ENCODE measurements at regions not wholly inside any gene's neighbourhood (a gene's known extent, or its start where the extent isn't known, plus 50 kb on each side); places are given as distances from the start of the nearest gene placed in this dataset.

GRCh38 chr14:48568688-48569087 lies 893.3 kb upstream of the MDGA2 start:
- TF ChIP-seq ZFP3 (tag by site-specific recombination; IDR thresholded peaks at IDR 0.05; ENCODE audit: low read depth) (no peak), ZBTB48 (tag by site-specific recombination; IDR thresholded peaks at IDR 0.05) (no peak), SALL2 (tag by site-specific recombination; IDR thresholded peaks at IDR 0.05; ENCODE audit: borderline replicate concordance) (no peak), ZNF692 (tag by site-specific recombination; IDR thresholded peaks at IDR 0.05) (no peak), ZNF654 (tag by site-specific recombination; IDR thresholded peaks at IDR 0.05; ENCODE audit: low read depth) (no peak), ZBTB17 (tag by site-specific recombination; IDR thresholded peaks at IDR 0.05) (no peak), ZXDB (tag by site-specific recombination; IDR thresholded peaks at IDR 0.05) (no peak), ZNF660 (tag by site-specific recombination; IDR thresholded peaks at IDR 0.05) (no peak), ZNF610 (tag by site-specific recombination; IDR thresholded peaks at IDR 0.05; ENCODE audit: borderline replicate concordance) (no peak), ZNF624 (tag by site-specific recombination; IDR thresholded peaks at IDR 0.05) (no peak), ZNF248 (tag by site-specific recombination; IDR thresholded peaks at IDR 0.05) (no peak)
- TF ChIP-seq, protein P1, sequence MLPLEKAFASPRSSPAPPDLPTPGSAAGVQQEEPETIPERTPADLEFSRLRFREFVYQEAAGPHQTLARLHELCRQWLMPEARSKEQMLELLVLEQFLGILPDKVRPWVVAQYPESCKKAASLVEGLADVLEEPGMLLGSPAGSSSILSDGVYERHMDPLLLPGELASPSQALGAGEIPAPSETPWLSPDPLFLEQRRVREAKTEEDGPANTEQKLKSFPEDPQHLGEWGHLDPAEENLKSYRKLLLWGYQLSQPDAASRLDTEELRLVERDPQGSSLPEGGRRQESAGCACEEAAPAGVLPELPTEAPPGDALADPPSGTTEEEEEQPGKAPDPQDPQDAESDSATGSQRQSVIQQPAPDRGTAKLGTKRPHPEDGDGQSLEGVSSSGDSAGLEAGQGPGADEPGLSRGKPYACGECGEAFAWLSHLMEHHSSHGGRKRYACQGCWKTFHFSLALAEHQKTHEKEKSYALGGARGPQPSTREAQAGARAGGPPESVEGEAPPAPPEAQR (tag by site-specific recombination; IDR thresholded peaks at IDR 0.05), result no peak
- ChIA-PET POLR2A (no interaction called here), CTCF (no interaction called here)
- H3K4me1 ChIP-seq (ENCODE audit: control insufficient read depth, insufficient read depth, low read length), result no peaks in the 10 kb centered on the region
- no peak overlapping the region for H3K27ac ChIP-seq (ENCODE audit: extremely low read depth, low read depth, low read length)
- H3K4me3 ChIP-seq (ENCODE audit: low read depth, low read length), result no peak overlapping the region
- H3K9me3 ChIP-seq (ENCODE audit: control insufficient read depth, insufficient read depth, low read depth, low read length), result no peaks in the 10 kb centered on the region
- H3K36me3 ChIP-seq (ENCODE audit: control insufficient read depth in 2 of 2, insufficient read depth in 1 of 2, low read length in 2 of 2), result no peaks in the 10 kb centered on the region

DNA sequence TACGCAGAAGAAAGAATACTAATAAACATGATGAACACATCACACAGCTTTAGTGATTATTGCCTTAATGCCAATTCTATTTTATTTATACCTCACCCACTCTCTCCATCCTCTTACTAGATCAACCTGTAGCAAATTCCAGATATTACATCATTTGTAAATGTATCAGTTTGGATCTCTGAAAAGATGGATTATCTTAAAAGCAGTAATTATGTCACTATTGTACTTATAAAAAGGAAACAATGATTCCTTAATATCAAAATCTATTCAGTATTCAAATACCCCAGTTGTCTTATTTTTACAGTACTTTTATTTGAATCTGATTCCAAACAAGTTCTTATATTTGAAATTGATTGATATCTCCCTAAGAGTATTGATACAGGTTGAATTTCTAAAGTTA lies 892.8 kb upstream of the MDGA2 start:
- ChIA-PET CTCF (no interaction called here), POLR2A (no interaction called here)
- no peaks in the 10 kb centered on the region for H3K9me3 ChIP-seq (ENCODE audit: control insufficient read depth, insufficient read depth, low read depth, low read length)
- no peaks in the 10 kb centered on the region for H3K36me3 ChIP-seq (ENCODE audit: control insufficient read depth in 2 of 2, insufficient read depth in 1 of 2, low read length in 2 of 2)
- TF ChIP-seq ZNF248 (tag by site-specific recombination; IDR thresholded peaks at IDR 0.05), result no peak
- TF ChIP-seq FEZF1 (tag by site-specific recombination; IDR thresholded peaks at IDR 0.05), result no peak
- no peak for TF ChIP-seq ZNF324 (tag by site-specific recombination; IDR thresholded peaks at IDR 0.05)
- TF ChIP-seq ZNF169 (tag by site-specific recombination; IDR thresholded peaks at IDR 0.05), result no peak
- H3K27ac ChIP-seq (ENCODE audit: extremely low read depth, low read depth, low read length), result no peak overlapping the region
- no peak overlapping the region for H3K4me3 ChIP-seq (ENCODE audit: low read depth, low read length)
- no peaks in the 10 kb centered on the region for H3K4me1 ChIP-seq (ENCODE audit: control insufficient read depth, insufficient read depth, low read length)

DNA sequence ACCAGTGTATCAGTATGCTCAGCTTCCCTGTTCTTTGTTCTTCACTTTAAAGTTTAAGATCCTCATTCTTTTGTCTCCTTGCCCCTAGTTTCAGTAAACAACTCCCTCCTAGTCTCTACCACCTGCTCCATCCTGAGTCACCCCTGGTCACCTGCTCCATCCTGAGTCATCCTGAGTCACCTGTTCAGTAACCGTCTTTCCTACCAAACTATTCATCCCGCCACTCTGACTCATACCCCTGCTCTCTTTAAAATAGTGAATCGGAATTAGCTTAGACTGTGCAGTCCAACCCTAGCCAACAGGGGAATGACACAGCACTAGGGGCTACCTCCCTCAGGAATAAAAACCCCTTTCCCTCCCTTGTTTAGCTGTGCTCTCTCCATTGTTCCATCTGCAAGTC lies 888.1 kb upstream of the MDGA2 start:
- POLR2A ChIA-PET, result no interaction called here
- Histone ChIP-seq H3K4me1 (ENCODE audit: control insufficient read depth, insufficient read depth, low read length) (no peaks in the 10 kb centered on the region), H3K27ac (ENCODE audit: extremely low read depth, low read depth, low read length) (no peak overlapping the region), H3K4me3 (ENCODE audit: low read depth, low read length) (no peak overlapping the region), H3K36me3 (ENCODE audit: control insufficient read depth in 2 of 2, insufficient read depth in 1 of 2, low read length in 2 of 2) (no peaks in the 10 kb centered on the region), H3K9me3 (ENCODE audit: control insufficient read depth, insufficient read depth, low read depth, low read length) (no peaks in the 10 kb centered on the region)
- CTCF ChIA-PET, result no interaction called here
- TF ChIP-seq ZNF239 (tag by site-specific recombination; IDR thresholded peaks at IDR 0.05), result no peak
- TF ChIP-seq KLF8 (tag by site-specific recombination; IDR thresholded peaks at IDR 0.05), result no peak
- no peak for TF ChIP-seq ZNF585B (tag by site-specific recombination; IDR thresholded peaks at IDR 0.05)
- TF ChIP-seq, protein P2, sequence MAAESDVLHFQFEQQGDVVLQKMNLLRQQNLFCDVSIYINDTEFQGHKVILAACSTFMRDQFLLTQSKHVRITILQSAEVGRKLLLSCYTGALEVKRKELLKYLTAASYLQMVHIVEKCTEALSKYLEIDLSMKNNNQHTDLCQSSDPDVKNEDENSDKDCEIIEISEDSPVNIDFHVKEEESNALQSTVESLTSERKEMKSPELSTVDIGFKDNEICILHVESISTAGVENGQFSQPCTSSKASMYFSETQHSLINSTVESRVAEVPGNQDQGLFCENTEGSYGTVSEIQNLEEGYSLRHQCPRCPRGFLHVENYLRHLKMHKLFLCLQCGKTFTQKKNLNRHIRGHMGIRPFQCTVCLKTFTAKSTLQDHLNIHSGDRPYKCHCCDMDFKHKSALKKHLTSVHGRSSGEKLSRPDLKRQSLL (tag by site-specific recombination; IDR thresholded peaks at IDR 0.05), result no peak
- TF ChIP-seq, protein P3, sequence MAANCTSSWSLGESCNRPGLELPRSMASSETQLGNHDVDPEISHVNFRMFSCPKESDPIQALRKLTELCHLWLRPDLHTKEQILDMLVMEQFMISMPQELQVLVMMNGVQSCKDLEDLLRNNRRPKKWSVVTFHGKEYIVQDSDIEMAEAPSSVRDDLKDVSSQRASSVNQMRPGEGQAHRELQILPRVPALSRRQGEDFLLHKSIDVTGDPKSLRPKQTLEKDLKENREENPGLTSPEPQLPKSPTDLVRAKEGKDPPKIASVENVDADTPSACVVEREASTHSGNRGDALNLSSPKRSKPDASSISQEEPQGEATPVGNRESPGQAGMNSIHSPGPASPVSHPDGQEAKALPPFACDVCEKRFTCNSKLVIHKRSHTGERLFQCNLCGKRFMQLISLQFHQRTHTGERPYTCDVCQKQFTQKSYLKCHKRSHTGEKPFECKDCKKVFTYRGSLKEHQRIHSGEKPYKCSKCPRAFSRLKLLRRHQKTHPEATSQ (tag by site-specific recombination; IDR thresholded peaks at IDR 0.05), result no peak
- TF ChIP-seq ATF2 (tag by site-specific recombination; IDR thresholded peaks at IDR 0.05; ENCODE audit: low read depth), result no peak
- no peak for TF ChIP-seq MZF1 (tag by site-specific recombination; IDR thresholded peaks at IDR 0.05; ENCODE audit: borderline replicate concordance)
- TF ChIP-seq, protein P4, sequence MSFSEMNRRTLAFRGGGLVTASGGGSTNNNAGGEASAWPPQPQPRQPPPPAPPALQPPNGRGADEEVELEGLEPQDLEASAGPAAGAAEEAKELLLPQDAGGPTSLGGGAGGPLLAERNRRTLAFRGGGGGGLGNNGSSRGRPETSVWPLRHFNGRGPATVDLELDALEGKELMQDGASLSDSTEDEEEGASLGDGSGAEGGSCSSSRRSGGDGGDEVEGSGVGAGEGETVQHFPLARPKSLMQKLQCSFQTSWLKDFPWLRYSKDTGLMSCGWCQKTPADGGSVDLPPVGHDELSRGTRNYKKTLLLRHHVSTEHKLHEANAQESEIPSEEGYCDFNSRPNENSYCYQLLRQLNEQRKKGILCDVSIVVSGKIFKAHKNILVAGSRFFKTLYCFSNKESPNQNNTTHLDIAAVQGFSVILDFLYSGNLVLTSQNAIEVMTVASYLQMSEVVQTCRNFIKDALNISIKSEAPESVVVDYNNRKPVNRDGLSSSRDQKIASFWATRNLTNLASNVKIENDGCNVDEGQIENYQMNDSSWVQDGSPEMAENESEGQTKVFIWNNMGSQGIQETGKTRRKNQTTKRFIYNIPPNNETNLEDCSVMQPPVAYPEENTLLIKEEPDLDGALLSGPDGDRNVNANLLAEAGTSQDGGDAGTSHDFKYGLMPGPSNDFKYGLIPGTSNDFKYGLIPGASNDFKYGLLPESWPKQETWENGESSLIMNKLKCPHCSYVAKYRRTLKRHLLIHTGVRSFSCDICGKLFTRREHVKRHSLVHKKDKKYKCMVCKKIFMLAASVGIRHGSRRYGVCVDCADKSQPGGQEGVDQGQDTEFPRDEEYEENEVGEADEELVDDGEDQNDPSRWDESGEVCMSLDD (tag by site-specific recombination; IDR thresholded peaks at IDR 0.05), result no peak
- TF ChIP-seq ZNF248 (tag by site-specific recombination; IDR thresholded peaks at IDR 0.05), result no peak
- TF ChIP-seq ZNF521 (tag by site-specific recombination; IDR thresholded peaks at IDR 0.05), result no peak
